ENCODE measurements at regions not wholly inside any gene's neighbourhood (a gene's known extent, or its start where the extent isn't known, plus 50 kb on each side); places are given as distances from the start of the nearest gene placed in this dataset.

- no peak for DNase-seq
Observed at GRCh38 chr1:72757843-72758242, 475.5 kb upstream of the NEGR1 start.

- DNase-seq = no peak
Observed at GRCh38 chr1:72745413-72745812, 463.1 kb upstream of the NEGR1 start.

- no peak for DNase-seq
Observed at GRCh38 chr1:72734415-72734814, 452.1 kb upstream of the NEGR1 start.

- no peak for DNase-seq
Observed at GRCh38 chr1:72724951-72725861, 442.9 kb upstream of the NEGR1 start.

GRCh38 chr1:72705921-72706320 lies 423.6 kb upstream of the NEGR1 start:
- DNase-seq = no peak

- DNase-seq = no peak
Observed at GRCh38 chr1:72704841-72705477, 422.6 kb upstream of the NEGR1 start.

- DNase-seq = no peak
Observed at GRCh38 chr1:72697410-72697809, 415.1 kb upstream of the NEGR1 start.

GRCh38 chr1:72693899-72694298 lies 411.6 kb upstream of the NEGR1 start:
- DNase-seq = no peak

- DNase-seq = no peak
Observed at GRCh38 chr1:72693376-72693775, 411.0 kb upstream of the NEGR1 start.

GRCh38 chr1:72690871-72691270 lies 408.5 kb upstream of the NEGR1 start:
- DNase-seq = no peak

GRCh38 chr1:72678683-72679082 lies 396.3 kb upstream of the NEGR1 start:
- DNase-seq = no peak

- DNase-seq = no peak
Observed at GRCh38 chr1:72670902-72671301, 388.6 kb upstream of the NEGR1 start.

GRCh38 chr1:72662918-72663317 lies 380.6 kb upstream of the NEGR1 start:
- DNase-seq = peak; percentile 9

GRCh38 chr1:72650843-72651435 lies 368.6 kb upstream of the NEGR1 start:
- DNase-seq = no peak

- no peak for DNase-seq
Observed at GRCh38 chr1:72649991-72650390, 367.7 kb upstream of the NEGR1 start.

- no peak for DNase-seq
Observed at GRCh38 chr1:72649211-72649888, 367.0 kb upstream of the NEGR1 start.

- DNase-seq = no peak
Observed at GRCh38 chr1:72648465-72648864, 366.1 kb upstream of the NEGR1 start.

- no peak for DNase-seq
Observed at GRCh38 chr1:72643142-72643541, 360.8 kb upstream of the NEGR1 start.

- no peak for DNase-seq
Observed at GRCh38 chr1:72637593-72637992, 355.3 kb upstream of the NEGR1 start.

GRCh38 chr1:72636631-72637030 lies 354.3 kb upstream of the NEGR1 start:
- DNase-seq = no peak

- DNase-seq = no peak
Observed at GRCh38 chr1:72635719-72636118, 353.4 kb upstream of the NEGR1 start.

GRCh38 chr1:72634946-72635345 lies 352.6 kb upstream of the NEGR1 start:
- no peak for DNase-seq

- DNase-seq = no peak
Observed at GRCh38 chr1:72631449-72631848, 349.1 kb upstream of the NEGR1 start.
